ENCODE measurements at regions not wholly inside any gene's neighbourhood (a gene's known extent, or its start where the extent isn't known, plus 50 kb on each side); places are given as distances from the start of the nearest gene placed in this dataset.

GRCh38 chr4:111652236-111652635 lies 493.0 kb upstream of the FAM241A start:
- TF ChIP-seq CTCF (IDR thresholded peaks at IDR 0.05) (no peak), POLR2AphosphoS2 (conservative IDR thresholded peaks at IDR 0.05; ENCODE audit: low read length) (no peak), REST (IDR thresholded peaks at IDR 0.05) (no peak), TP53 (CRISPR knock-in tag; IDR thresholded peaks at IDR 0.05) (no peak), JUNB (IDR thresholded peaks at IDR 0.05) (no peak), USF2 (IDR thresholded peaks at IDR 0.05) (no peak), MYC (IDR thresholded peaks at IDR 0.05; ENCODE audit: borderline replicate concordance, low read length) (no peak), RAD21 (conservative IDR thresholded peaks at IDR 0.05 in 1 of 2, IDR thresholded peaks at IDR 0.05 in 1 of 2) (no peak)
